ENCODE measurements at regions not wholly inside any gene's neighbourhood (a gene's known extent, or its start where the extent isn't known, plus 50 kb on each side); places are given as distances from the start of the nearest gene placed in this dataset.

DNA sequence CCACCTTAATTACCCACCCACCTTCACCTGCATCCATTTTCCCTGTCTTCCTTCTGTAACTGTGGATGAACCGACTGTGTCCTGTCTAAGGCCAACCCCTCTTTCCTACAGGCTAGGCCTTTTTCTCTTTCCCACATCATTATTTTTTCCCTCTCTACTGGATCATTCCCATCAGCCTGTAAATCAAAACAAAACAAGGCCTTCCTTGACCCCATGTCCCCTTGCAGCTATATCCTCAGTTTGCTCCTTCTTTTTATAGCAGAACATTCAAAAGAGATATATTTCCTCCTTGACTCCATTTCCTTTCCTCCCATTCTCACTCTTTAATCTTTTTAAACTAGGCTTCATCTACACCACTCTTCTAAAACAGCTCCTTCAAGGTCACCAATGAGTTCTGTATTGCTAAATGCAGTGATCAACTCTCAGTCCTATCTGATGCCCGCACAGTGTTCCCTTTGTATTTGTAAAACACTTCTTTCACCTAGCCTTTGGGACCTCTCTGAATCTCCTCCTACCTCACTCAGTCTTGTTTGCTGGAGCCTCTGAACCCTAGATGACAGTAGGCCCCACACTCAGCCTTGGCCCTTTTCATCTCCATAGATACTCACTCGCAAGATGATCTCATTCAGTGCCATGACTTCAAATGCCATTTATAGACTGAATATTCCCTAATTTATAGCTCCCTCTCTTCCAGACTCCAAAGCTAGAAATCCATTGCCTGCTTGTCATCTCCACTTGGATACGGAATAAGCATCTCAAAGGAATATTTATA is 55.7 kb downstream of the CXCR4 start:
- DNase-seq: no peak

- no peak for DNase-seq
Observed at GRCh38 chr2:136060416-136060815, 57.5 kb downstream of the CXCR4 start.

DNA sequence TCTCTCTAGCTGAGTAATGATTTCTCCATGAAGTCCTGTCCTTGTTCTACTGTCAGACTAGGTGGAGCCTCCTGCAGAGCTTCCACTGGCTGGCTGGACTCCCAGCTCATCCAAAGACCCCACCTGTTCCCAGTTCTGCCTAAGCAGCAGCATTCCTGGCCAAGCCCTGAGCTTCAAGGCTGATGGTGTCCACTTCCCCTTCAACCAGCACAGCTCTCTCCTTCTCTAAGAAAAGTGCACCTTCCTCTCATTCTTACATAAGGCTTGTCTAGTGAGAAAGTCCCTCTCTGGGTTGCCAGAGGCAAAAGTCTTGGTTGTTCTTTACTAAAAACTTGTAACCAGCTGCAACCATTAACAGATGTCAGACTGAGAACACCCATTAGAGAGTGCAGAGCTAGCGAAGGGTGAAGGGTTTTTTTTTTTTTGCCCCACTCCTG is 58.9 kb downstream of the CXCR4 start:
- no peak for DNase-seq

GRCh38 chr2:136058262-136058661 is 59.7 kb downstream of the CXCR4 start:
- DNase-seq: no peak

- DNase-seq: peak; percentile 35
Observed at GRCh38 chr2:136057802-136058140, 60.2 kb downstream of the CXCR4 start.

DNA sequence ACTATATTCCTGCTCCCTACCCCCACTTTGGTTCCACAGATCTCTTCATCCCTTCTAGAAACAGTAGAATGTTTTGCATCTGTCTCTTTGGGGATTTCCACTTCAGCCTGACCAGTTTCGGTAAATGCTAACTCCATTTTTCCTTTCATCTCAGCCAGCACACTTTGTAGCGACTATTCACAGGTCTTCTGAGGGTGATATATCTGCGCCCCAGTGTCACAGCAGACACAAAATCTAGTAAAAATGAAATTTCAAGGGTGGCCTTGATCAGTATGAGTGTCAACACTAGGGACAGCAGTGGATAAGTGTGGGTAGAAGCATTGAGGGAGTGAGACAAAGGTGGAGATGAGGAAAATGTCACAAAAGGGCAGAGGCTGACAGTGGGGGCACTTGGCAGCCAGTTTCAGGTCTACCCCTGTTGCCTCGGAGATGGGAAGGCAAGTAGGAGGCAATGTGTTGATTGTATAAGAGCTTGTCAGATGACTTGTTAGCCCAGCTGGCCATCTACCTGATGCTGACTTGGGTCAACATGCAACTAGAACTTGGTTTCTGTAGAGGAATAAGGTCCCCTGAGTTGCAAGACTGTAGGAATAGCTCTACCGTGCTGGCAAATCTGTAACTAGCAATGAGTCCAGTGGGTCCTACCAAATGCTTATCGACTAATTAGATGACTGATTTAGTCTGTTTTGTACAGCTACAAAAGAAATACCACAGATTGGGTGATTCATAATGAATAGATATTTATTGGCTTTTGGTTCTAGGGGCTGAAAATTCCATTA is 60.7 kb downstream of the CXCR4 start:
- DNase-seq: no peak

DNA sequence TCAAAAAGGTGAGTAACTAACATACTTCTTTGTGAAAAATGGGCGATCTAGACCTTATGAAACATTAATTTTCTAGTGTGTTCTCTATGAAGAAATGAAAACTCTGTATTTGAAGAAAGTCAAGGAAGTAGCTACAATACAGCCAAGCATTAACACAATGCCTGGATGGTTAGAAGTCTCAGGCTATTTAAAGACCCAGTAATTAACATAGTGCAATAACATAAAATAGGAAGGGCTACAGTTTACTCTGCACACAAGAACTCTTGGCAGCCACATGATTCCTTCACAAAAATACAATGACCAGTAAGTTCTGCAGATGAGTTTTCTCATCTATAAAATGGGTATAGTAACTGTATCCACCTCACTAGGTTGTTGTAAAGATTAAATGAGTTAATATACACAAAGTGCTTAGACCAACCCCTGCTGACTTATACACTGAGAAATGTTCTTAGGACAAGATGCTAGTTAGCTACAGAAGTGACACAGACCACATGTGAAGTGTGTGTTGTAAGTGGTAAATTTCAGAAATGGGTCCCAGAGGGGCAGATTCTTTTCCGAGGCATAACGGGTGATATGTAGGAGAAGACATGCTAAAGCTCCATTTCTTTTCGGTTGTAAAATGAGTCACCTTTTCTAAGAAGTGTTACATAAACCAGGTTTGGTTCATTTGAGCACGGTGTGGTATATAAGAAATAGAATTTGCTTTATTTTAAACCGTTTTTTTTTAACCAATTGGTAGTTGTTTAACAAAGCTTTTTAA is 61.8 kb downstream of the CXCR4 start:
- DNase-seq: no peak

- DNase-seq: no peak
Observed at GRCh38 chr2:136054856-136055255, 63.1 kb downstream of the CXCR4 start.

DNA sequence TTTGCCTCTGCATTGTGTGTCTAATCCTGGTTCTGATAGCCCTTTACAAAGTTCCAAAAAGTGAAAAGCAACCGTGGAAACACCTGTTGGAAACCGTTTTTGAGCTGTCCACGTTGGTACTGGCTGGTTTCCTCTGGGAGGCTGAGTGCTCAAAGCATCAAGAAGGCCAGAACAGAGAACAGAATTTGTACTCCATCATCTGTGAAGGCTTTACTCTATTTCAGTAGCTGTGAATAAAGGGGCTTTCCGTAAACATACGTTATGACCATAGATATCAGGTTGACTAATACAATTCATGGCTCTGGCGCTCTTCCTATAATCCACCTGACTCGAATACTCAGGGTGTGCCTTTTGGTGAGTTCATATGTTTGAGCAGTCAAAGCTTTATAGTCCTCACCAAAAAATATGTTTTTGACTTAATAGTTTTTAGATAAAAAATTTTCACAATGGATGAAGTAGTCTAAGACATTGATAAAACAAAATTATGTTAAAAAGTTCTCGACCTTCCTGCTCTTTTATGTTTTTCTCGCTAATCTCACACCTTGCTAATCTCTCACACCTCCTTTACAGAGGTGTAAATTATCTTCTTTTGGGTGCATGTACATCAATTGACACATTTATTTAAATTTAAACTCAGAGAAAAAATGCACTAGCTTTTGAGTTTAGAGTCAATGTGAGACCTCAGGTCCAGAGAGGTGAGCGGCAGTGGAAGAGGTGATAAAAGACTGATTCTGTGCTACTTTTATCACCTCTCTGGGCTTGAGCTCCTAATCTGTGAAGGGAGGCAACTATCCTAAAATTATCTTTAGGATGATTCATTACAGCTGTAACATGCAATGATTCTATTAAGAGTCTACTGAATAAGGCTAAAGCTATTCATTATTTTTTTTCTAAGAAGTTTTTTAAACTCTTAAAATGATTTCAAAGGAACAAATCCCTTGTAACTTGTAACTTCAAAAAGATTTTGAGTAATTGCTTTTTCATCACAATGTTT is 65.3 kb downstream of the CXCR4 start:
- no peak for DNase-seq

- DNase-seq: no peak
Observed at GRCh38 chr2:136051725-136052048, 66.3 kb upstream of the DARS1 start.

DNA sequence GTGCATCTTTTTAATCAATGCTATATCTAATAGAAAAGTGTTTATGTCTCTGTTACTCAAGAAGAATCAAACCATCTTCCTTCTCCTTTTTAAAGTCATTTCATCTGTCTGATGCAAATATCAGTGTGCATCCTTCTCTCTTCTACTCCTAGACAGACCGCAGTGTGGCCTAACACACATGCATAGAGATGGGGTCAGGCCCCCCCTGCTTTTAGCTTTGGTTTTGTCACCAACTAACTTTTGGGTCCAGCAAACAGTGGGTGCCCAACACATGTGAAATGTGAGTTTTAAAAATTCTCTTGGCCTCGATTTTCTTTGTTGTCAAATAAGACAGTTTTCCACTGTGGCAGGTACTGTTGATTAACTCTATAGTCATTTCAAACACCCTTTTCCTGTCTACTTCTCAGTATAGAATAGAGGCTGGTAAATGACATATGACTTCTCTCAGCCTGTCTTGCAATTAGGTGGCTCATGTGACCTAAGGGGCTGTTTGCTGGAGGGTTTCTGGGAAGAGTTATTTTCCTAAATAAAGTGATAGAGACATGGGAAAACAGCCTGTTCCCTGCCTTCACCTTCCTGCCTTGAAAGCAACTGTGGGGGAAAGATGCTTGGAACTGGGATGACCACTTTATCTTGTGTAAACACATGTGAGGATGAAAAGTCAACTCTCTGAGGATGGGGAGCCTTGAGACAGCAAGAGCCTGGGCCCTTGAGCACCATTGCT is 65.7 kb upstream of the DARS1 start:
- no peak for DNase-seq

DNA sequence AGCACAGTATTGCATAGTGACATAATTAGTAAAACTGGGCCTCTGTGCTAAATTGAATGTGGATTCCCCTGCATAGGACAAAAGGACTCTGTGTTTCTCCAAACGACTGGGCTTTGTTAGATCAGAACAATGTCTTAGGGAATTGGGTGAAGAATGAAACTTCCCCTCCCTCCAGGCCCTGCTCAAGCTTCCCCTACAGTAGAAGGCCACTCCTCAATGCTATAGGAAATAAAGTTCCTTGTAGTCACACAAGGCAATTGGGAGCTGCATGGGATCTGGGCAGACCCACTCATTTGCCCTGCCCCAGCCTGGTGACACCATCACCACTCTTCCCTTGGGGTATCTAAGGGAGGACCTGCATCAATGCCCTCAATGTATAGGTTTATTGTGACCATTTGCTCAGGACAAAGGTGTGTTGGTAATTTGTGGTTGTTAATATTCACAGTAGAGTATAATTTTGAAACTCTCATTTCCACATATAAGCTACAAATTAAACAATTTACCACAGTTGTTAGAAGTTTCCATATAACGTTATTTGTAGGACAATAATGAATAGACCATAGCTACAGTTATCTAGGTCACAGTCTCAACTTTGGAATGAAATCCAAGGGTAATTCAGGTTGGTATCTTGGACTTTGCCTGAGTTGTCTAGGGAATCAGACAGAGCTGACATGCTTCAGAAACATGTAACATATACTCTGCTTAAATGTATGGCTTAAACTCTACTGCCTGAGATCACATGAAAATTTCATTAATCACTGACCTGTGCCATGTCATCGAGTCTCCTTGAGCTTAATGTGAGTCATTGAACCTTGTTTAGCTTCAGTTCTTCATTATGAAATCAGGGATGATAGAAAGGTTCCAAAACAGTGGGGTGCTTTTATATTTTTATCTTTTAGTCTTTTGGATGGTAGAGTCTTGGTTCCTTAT is 64.8 kb upstream of the DARS1 start:
- DNase-seq: no peak

DNA sequence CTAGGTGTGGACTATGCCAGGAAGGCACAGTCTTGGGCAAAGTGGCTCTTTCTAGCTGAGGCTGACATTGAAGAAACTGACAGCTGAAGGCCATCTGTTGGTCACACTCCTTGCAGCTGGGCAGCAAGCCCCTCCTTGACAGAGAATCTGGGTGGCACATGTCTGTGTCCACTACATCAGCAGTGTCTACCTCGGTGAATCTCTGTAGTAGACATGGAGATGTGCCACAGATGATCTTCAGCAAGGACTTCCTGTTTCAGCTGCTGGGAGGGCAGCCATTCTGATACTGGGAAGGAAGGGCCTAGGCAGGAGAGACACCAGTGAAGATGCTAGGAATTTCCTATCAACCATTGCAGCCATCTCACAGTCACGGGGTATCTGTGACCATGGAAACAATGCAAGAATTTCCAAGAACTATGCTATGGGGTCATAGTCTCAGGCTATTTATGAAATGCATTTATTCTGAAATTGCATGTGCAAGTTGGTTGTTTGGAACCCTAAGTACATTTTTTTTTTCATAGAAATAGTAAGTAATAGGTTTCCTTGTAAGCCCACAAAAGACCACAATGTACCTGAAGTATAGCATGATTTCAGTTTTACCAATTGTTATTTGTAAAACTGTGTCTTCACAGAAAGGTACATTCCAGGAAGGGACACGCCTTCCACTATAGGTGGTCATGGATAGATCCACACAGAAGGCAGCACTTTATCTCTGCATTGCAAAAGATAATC is 63.8 kb upstream of the DARS1 start:
- no peak for DNase-seq

DNA sequence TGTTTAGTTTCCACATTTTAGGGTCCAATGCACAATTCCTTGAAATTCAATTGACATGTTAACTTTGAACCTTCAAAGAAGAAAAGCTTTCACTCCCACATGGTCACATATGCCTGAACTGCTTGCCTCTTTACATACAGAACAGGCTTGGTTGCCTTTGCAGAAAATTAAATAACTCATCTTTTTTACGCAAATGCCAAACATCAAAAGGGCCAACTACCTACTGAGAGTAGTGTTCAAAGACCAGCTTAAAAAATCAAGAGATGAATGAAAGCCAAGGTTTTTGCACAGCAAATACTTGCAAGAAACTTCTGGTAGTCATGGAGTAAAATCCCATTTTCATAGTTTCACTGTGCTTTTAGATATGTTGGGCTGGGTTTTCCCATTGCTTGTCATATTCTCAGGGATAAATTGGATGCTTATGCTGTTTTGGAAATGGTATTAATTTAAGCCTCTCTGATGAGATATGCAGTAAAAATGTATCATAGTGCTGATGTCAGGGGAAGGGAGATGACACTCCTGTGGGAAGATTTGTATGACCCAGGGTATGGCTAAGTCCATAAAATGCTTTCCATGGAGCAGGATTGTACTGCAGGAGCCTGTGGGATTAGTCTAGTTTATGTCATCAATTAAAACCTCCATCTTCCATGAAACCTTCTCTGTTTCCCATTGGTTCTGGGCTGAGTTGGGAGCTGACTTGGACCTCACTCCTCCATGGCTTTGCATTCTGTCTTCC is 60.6 kb upstream of the DARS1 start:
- DNase-seq: no peak

DNA sequence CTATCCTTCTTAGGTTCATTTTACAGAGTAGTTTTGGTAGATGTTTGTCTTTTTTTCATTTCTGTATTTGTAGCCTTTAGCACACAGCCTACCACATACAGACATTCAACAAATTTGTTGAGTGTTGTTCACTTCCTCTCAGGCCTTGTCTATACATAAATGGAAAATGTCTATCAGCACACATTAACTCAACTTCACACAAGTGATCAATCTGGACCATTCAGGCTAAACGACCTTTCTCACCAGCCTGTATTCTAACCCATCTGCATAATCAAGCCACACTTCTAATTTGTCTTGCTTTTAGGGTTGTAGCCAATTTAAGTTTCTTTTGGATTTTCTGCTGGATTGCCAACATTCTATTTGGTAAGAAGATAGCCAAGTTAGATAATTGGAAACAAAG is 59.9 kb upstream of the DARS1 start:
- no peak for DNase-seq
